HCT116 (cell line): ENCODE measurements at regions not wholly inside any gene's neighbourhood (a gene's known extent, or its start where the extent isn't known, plus 50 kb on each side); places are given as distances from the start of the nearest gene placed in this dataset.

ENCODE experiments used
- ATAC-seq: fragments of 200-7000 bp; cut with Tn5 transposase; 2 replicates; pipeline ENCODE4 v1.9.1; 2020; ENCODE audit warnings: mild to moderate bottlenecking, moderate library complexity
- BruUV-seq: library from RNA; stranded (reverse); fragments of 400-500 nt; replicated peaks from 2 replicates; lab custom pipeline; 2021; lab: Mats Ljungman, UMichigan
- CTCF ChIA-PET: fragments of 300-600 bp; sonication (Branson Sonifier 250); formaldehyde crosslinking; loops from one replicate; lab custom pipeline; 2021; ENCODE audit warnings: antibody characterized with exemption; lab: Charles Lee
- POLR2A ChIA-PET: fragments of 300-600, 350-600 bp; sonication (Branson Sonifier 250); formaldehyde crosslinking; loops from one replicate; lab custom pipeline; 2021; ENCODE audit warnings: antibody characterized with exemption; lab: Charles Lee
- RAD21 ChIA-PET, 2 experiments: fragments of 300-600 bp; sonication (Branson Sonifier 250); formaldehyde crosslinking; loops; one replicate each; lab custom pipeline; 2023; ENCODE audit warnings: low total read pairs in 2 of 2; ENCODE audit not compliant: uncharacterized antibody in 2 of 2, unreplicated experiment in 2 of 2, low non-redundant PET in 1 of 2; lab: Charles Lee
- DNase-seq: peaks from one replicate; pipeline ENCODE4 v3.0.0-alpha.2; 2010; ENCODE audit warnings: low read depth, low spot score
- H2AFZ ChIP-seq: fragments of 200-600 bp; shearing (Covaris generic), sonication (generic); 2 replicates; pipeline ENCODE4 v1.6.1; 2017; ENCODE audit warnings: low read depth, mixed run types, mixed read lengths, antibody characterized with exemption, low read length; ENCODE audit not compliant: poor library complexity, severe bottlenecking
- H3K27ac ChIP-seq: 2 replicates; pipeline ENCODE4 v1.5.1; 2012; ENCODE audit warnings: low read depth, low read length
- H3K27me3 ChIP-seq: fragments of 200-600 bp; sonication (generic); 2 replicates; pipeline ENCODE4 v1.6.1; 2016; ENCODE audit warnings: mixed run types, low read length, mixed read lengths; ENCODE audit not compliant: insufficient read depth
- H3K36me3 ChIP-seq, 2 experiments: fragments of 200-500 bp in 1 of 2; fragments of 200-600 bp in 1 of 2; sonication (Bioruptor generic) in 1 of 2; sonication (generic) in 1 of 2; 2 replicates each; pipeline versions ENCODE4 v1.5.1 to v1.6.1; 2014 to 2016; ENCODE audit warnings: low read length in 2 of 2, inconsistent platforms in 1 of 2, mixed read lengths in 1 of 2, mixed run types in 1 of 2; ENCODE audit not compliant: insufficient read depth in 2 of 2, control insufficient read depth in 1 of 2
- H3K4me1 ChIP-seq, 2 experiments: fragments of 200-600 bp in 1 of 2; sonication (generic) in 1 of 2; 2 replicates each; pipeline versions ENCODE4 v1.5.1 to v1.6.1; 2012 to 2017; ENCODE audit warnings: low read length in 2 of 2, inconsistent platforms in 1 of 2, mild to moderate bottlenecking in 1 of 2, mixed read lengths in 1 of 2, mixed run types in 1 of 2, moderate library complexity in 1 of 2; ENCODE audit not compliant: insufficient read depth in 2 of 2, control insufficient read depth in 1 of 2
- H3K4me2 ChIP-seq: fragments of 200-600 bp; sonication (generic); 2 replicates; pipeline ENCODE4 v1.6.1; 2017; ENCODE audit warnings: mixed run types, low read length, mixed read lengths
- H3K4me3 ChIP-seq, 2 experiments: fragments of 200-600 bp in 1 of 2; sonication (generic) in 1 of 2; replicated peaks in 1 of 2; 2 replicates each; pipeline ENCODE4 v1.5.1; 2011 to 2016; ENCODE audit warnings: low read length in 2 of 2, control low read depth in 1 of 2, low read depth in 1 of 2, mild to moderate bottlenecking in 1 of 2, mixed read lengths in 1 of 2, mixed run types in 1 of 2
- H3K79me2 ChIP-seq: fragments of 200-600 bp; sonication (generic); 2 replicates; pipeline ENCODE4 v1.6.1; 2017; ENCODE audit warnings: mild to moderate bottlenecking, mixed run types, low read length, moderate library complexity, mixed read lengths; ENCODE audit not compliant: insufficient read depth
- H3K9ac ChIP-seq: fragments of 200-600 bp; sonication (generic); 2 replicates; pipeline ENCODE4 v1.6.1; 2016; ENCODE audit warnings: low read length, mixed read lengths
- H3K9me2 ChIP-seq: fragments of 200-600 bp; sonication (generic), shearing (Covaris generic); 2 replicates; pipeline ENCODE4 v1.6.1; 2017; ENCODE audit warnings: mixed run types, mild to moderate bottlenecking, moderate library complexity; ENCODE audit not compliant: insufficient read depth
- H3K9me3 ChIP-seq, 2 experiments: fragments of 200-500 bp in 1 of 2; fragments of 200-600 bp in 1 of 2; sonication (Bioruptor generic) in 1 of 2; sonication (generic) in 1 of 2; 2 replicates each; pipeline ENCODE4 v1.6.1; 2014 to 2017; ENCODE audit warnings: low read length in 2 of 2, mixed read lengths in 2 of 2, inconsistent platforms in 1 of 2, low read depth in 1 of 2, mild to moderate bottlenecking in 1 of 2, mixed run types in 1 of 2, moderate library complexity in 1 of 2; ENCODE audit not compliant: control insufficient read depth in 1 of 2, insufficient read depth in 1 of 2
- H4K20me1 ChIP-seq: fragments of 200-600 bp; sonication (generic), shearing (Covaris generic); 2 replicates; pipeline ENCODE4 v1.6.1; 2017; ENCODE audit warnings: mixed run types, mild to moderate bottlenecking, moderate library complexity; ENCODE audit not compliant: insufficient read depth
- ATF3 ChIP-seq: IDR thresholded peaks from 2 replicates; pipeline ENCODE4 v1.6.1; 2012
- CBX3 ChIP-seq: IDR thresholded peaks from 2 replicates; pipeline ENCODE4 v1.6.1; 2012; ENCODE audit warnings: low read depth
- CEBPB ChIP-seq: IDR thresholded peaks from 2 replicates; pipeline ENCODE4 v1.6.1; 2012; ENCODE audit warnings: low read depth
- CTCF ChIP-seq, 3 experiments: fragments of 200-600 bp in 1 of 3; sonication (generic) in 1 of 3; IDR thresholded peaks in 2 of 3; conservative IDR thresholded peaks in 1 of 3; 2 replicates each; pipeline ENCODE4 v1.5.1; 2012 to 2017; ENCODE audit warnings: low read depth in 2 of 3, low read length in 2 of 3, antibody characterized with exemption in 1 of 3, borderline replicate concordance in 1 of 3, control low read depth in 1 of 3, mild to moderate bottlenecking in 1 of 3, mixed read lengths in 1 of 3, mixed run types in 1 of 3, moderate library complexity in 1 of 3; ENCODE audit not compliant: insufficient read depth in 1 of 3
- ELF1 ChIP-seq: IDR thresholded peaks from 2 replicates; pipeline ENCODE4 v1.6.1; 2012; ENCODE audit warnings: low read depth, borderline replicate concordance
- EZH2 ChIP-seq: fragments of 200-600 bp; sonication (generic); IDR thresholded peaks from 2 replicates; pipeline ENCODE4 v1.6.1; 2017; ENCODE audit warnings: antibody characterized with exemption, mixed run types
- EZH2phosphoT487 ChIP-seq: fragments of 200-600 bp; IDR thresholded peaks from 2 replicates; pipeline ENCODE4 v1.6.1; 2018; ENCODE audit warnings: antibody characterized with exemption, borderline replicate concordance
- FOSL1 ChIP-seq: IDR thresholded peaks from 2 replicates; pipeline ENCODE4 v1.6.1; 2012; ENCODE audit warnings: low read depth
- JUND ChIP-seq: IDR thresholded peaks from 2 replicates; pipeline ENCODE4 v1.6.1; 2012
- POLR2AphosphoS5 ChIP-seq: IDR thresholded peaks from 2 replicates; pipeline ENCODE4 v1.6.1; 2011; ENCODE audit warnings: mild to moderate bottlenecking, low read depth, low read length, moderate library complexity
- RAD21 ChIP-seq: IDR thresholded peaks from 2 replicates; pipeline ENCODE4 v1.6.1; 2012; ENCODE audit warnings: low read depth, mild to moderate bottlenecking
- SIN3A ChIP-seq: IDR thresholded peaks from 2 replicates; pipeline ENCODE4 v1.6.1; 2012; ENCODE audit warnings: low read depth
- SP1 ChIP-seq: IDR thresholded peaks from 2 replicates; pipeline ENCODE4 v1.6.1; 2012; ENCODE audit warnings: low read depth
- SRF ChIP-seq: IDR thresholded peaks from 2 replicates; pipeline ENCODE4 v1.6.1; 2012; ENCODE audit warnings: low read depth
- TCF7L2 ChIP-seq: IDR thresholded peaks from 2 replicates; pipeline ENCODE4 v1.7.0; 2011; ENCODE audit warnings: borderline replicate concordance, inconsistent platforms; ENCODE audit not compliant: insufficient read depth, insufficient read length; ENCODE audit errors: extremely low read depth
- YY1 ChIP-seq: IDR thresholded peaks from 2 replicates; pipeline ENCODE4 v1.6.1; 2011; ENCODE audit warnings: low read length, low read depth, moderate library complexity, mild to moderate bottlenecking; ENCODE audit not compliant: insufficient replicate concordance; ENCODE audit errors: extremely low read depth
- ZBTB33 ChIP-seq: IDR thresholded peaks from 2 replicates; pipeline ENCODE4 v1.6.1; 2011; ENCODE audit warnings: mild to moderate bottlenecking, low read length, moderate library complexity; ENCODE audit not compliant: insufficient replicate concordance; ENCODE audit errors: extremely low read depth
- ZNF274 ChIP-seq: fragments of 200-500 bp; sonication (Bioruptor generic); IDR thresholded peaks from 2 replicates; pipeline ENCODE4 v1.6.1; 2014; ENCODE audit warnings: mild to moderate bottlenecking, low read depth, low read length, inconsistent platforms
- intact Hi-C: fragments of 100-400 bp; cut with micrococcal nuclease; formaldehyde crosslinking; loops from 2 replicates; pipeline ENCODE4 v1.10.0; 2022

- TF ChIP-seq ZBTB33, result no peak
- TF ChIP-seq ZNF274, result no peak
- no peak for TF ChIP-seq TCF7L2
- TF ChIP-seq EZH2, result no peak
- TF ChIP-seq SRF, result no peak
- TF ChIP-seq FOSL1, result no peak
- TF ChIP-seq YY1, result no peak
- TF ChIP-seq SP1, result no peak
Observed at GRCh38 chr11:31877863-31878262, 66.7 kb upstream of the PAX6 start (continued).

GRCh38 chr11:31877083-31877482 is 66.0 kb upstream of the PAX6 start:
- Histone ChIP-seq H3K4me1 (no peaks in the 10 kb centered on the region), H4K20me1 (no peaks in the 10 kb centered on the region), H3K27ac (no peak overlapping the region), H2AFZ (no peak overlapping the region), H3K9ac (no peak overlapping the region), H3K9me3 (no peaks in the 10 kb centered on the region), H3K36me3 (no peaks in the 10 kb centered on the region), H3K9me2 (no peaks in the 10 kb centered on the region), H3K79me2 (no peaks in the 10 kb centered on the region), H3K27me3 (peaks cover 9% of the 10 kb centered on the region; the same call in 1 of the 2 replicates), H3K4me3 (no peak overlapping the region), H3K4me2 (no peak overlapping the region)
- POLR2A ChIA-PET, result no interaction called here
- RAD21 ChIA-PET, result no interaction called here
- CTCF ChIA-PET, result no interaction called here
- ATAC-seq (no peak), DNase-seq (no peak)
- intact Hi-C loops, result no loop called here
- BruUV-seq, result no TSS peak
- no peak for TF ChIP-seq ATF3
- no peak for TF ChIP-seq CTCF (IDR thresholded peaks at IDR 0.05 in 2 of 3, conservative IDR thresholded peaks at IDR 0.05 in 1 of 3; ENCODE audit: borderline replicate concordance in 1 of 3, insufficient read depth in 1 of 3, low read depth in 2 of 3, low read length in 2 of 3)
- no peak for TF ChIP-seq CBX3
- no peak for TF ChIP-seq POLR2AphosphoS5
- no peak for TF ChIP-seq EZH2
- TF ChIP-seq YY1, result no peak
- TF ChIP-seq ZNF274, result no peak
- no peak for TF ChIP-seq EZH2phosphoT487
- TF ChIP-seq SIN3A, result no peak
- no peak for TF ChIP-seq RAD21
- TF ChIP-seq ZBTB33, result no peak
- no peak for TF ChIP-seq ELF1
- TF ChIP-seq JUND, result no peak
- no peak for TF ChIP-seq CEBPB
